Mesenchymal stem cell (in vitro differentiated cells and primary cell): ENCODE measurements at regions not wholly inside any gene's neighbourhood (a gene's known extent, or its start where the extent isn't known, plus 50 kb on each side); places are given as distances from the start of the nearest gene placed in this dataset.

Experiments used
- DNase-seq: peaks from one replicate; pipeline ENCODE4 v3.0.0-alpha.2; 2013
- H2AFZ ChIP-seq: one replicate; pipeline ENCODE4 v1.6.1; 2013; ENCODE audit warnings: low read depth, mild to moderate bottlenecking, control low read depth, inconsistent platforms, low read length, moderate library complexity
- H2AK5ac ChIP-seq: 2 replicates; pipeline ENCODE4 v1.6.1; 2013; ENCODE audit warnings: low read length, moderate library complexity, mild to moderate bottlenecking, inconsistent platforms; ENCODE audit not compliant: severe bottlenecking
- H2BK120ac ChIP-seq: one replicate; pipeline ENCODE4 v1.6.1; 2013; ENCODE audit warnings: low read depth, mild to moderate bottlenecking, inconsistent platforms, low read length, moderate library complexity
- H2BK12ac ChIP-seq, 2 experiments: one replicate each; pipeline ENCODE4 v1.6.1; 2013; ENCODE audit warnings: inconsistent platforms in 2 of 2, low read length in 2 of 2, mild to moderate bottlenecking in 2 of 2, moderate library complexity in 2 of 2, control low read depth in 1 of 2
- H2BK15ac ChIP-seq: one replicate; pipeline ENCODE4 v1.6.1; 2013; ENCODE audit warnings: mild to moderate bottlenecking, low read depth, inconsistent platforms; ENCODE audit not compliant: poor library complexity, severe bottlenecking
- H2BK5ac ChIP-seq: 2 replicates; pipeline ENCODE4 v1.6.1; 2013; ENCODE audit warnings: low read depth, mild to moderate bottlenecking, low read length, control low read depth, inconsistent platforms; ENCODE audit not compliant: poor library complexity, severe bottlenecking
- H3K14ac ChIP-seq, 2 experiments: one replicate each; pipeline ENCODE4 v1.6.1; 2013; ENCODE audit warnings: inconsistent platforms in 2 of 2, low read length in 2 of 2, control low read depth in 1 of 2, mild to moderate bottlenecking in 1 of 2, moderate library complexity in 1 of 2
- H3K18ac ChIP-seq, 2 experiments: one replicate each; pipeline ENCODE4 v1.6.1; 2013; ENCODE audit warnings: inconsistent platforms in 2 of 2, low read length in 2 of 2, control low read depth in 1 of 2, low read depth in 1 of 2, mild to moderate bottlenecking in 1 of 2
- H3K23ac ChIP-seq, 2 experiments: one replicate each; pipeline ENCODE4 v1.6.1; 2013; ENCODE audit warnings: inconsistent platforms in 2 of 2, low read length in 2 of 2, mild to moderate bottlenecking in 2 of 2, moderate library complexity in 2 of 2, control low read depth in 1 of 2
- H3K27ac ChIP-seq: 2 replicates; pipeline ENCODE4 v1.5.1; 2013; ENCODE audit warnings: mild to moderate bottlenecking, moderate library complexity, low read length, control low read depth, inconsistent platforms; ENCODE audit not compliant: poor library complexity, severe bottlenecking
- H3K27me3 ChIP-seq, 2 experiments: 2 replicates each; pipeline versions ENCODE4 v1.6.1 to v1.7.0; 2013; ENCODE audit warnings: low read length in 2 of 2, mild to moderate bottlenecking in 2 of 2, moderate library complexity in 2 of 2, control low read depth in 1 of 2, inconsistent platforms in 1 of 2; ENCODE audit not compliant: control insufficient read depth in 1 of 2, insufficient read depth in 1 of 2
- H3K36me3 ChIP-seq, 2 experiments: 2 replicates each; pipeline versions ENCODE4 v1.6.1 to v1.7.0; 2013; ENCODE audit warnings: low read length in 2 of 2, control low read depth in 1 of 2, inconsistent platforms in 1 of 2, low read depth in 1 of 2, mild to moderate bottlenecking in 1 of 2; ENCODE audit not compliant: insufficient read depth in 2 of 2, control insufficient read depth in 1 of 2
- H3K4ac ChIP-seq, 2 experiments: one replicate each; pipeline ENCODE4 v1.6.1; 2013; ENCODE audit warnings: inconsistent platforms in 2 of 2, low read length in 2 of 2, mild to moderate bottlenecking in 2 of 2, moderate library complexity in 2 of 2, control low read depth in 1 of 2, low read depth in 1 of 2
- H3K4me1 ChIP-seq: 2 replicates; pipeline ENCODE4 v1.6.1; 2013; ENCODE audit warnings: low read depth, low read length, control low read depth; ENCODE audit not compliant: control insufficient read depth, insufficient read depth
- H3K4me2 ChIP-seq: 2 replicates; pipeline ENCODE4 v1.6.1; 2013; ENCODE audit warnings: low read length, mild to moderate bottlenecking, inconsistent platforms; ENCODE audit not compliant: poor library complexity, severe bottlenecking
- H3K4me3 ChIP-seq, 2 experiments: 2 replicates each; pipeline versions ENCODE4 v1.5.1 to v1.7.0; 2013; ENCODE audit warnings: low read length in 2 of 2, mild to moderate bottlenecking in 2 of 2, control low read depth in 1 of 2, low read depth in 1 of 2; ENCODE audit not compliant: insufficient read depth in 1 of 2
- H3K79me1 ChIP-seq: replicated peaks from 2 replicates; pipeline ENCODE4 v1.6.1; 2013; ENCODE audit warnings: mild to moderate bottlenecking, control low read depth, low read length, inconsistent platforms; ENCODE audit not compliant: poor library complexity, severe bottlenecking
- H3K9ac ChIP-seq: 2 replicates; pipeline ENCODE4 v1.7.0; 2013; ENCODE audit warnings: mild to moderate bottlenecking, low read length, moderate library complexity
- H3K9me3 ChIP-seq: 2 replicates; pipeline ENCODE4 v1.7.0; 2013; ENCODE audit warnings: mild to moderate bottlenecking, low read length; ENCODE audit not compliant: control insufficient read depth
- H4K8ac ChIP-seq: one replicate; pipeline ENCODE4 v1.6.1; 2013; ENCODE audit warnings: inconsistent platforms, mild to moderate bottlenecking, low read length, moderate library complexity
- H4K91ac ChIP-seq: one replicate; pipeline ENCODE4 v1.6.1; 2013; ENCODE audit warnings: mild to moderate bottlenecking, low read length, inconsistent platforms
- WGBS: methylation state at CpG from one replicate; pipeline ENCODE4 v1.1.7; 2013; ENCODE audit warnings: mixed read lengths; 5-methylcytosine and 5-hydroxymethylcytosine counted together

DNA sequence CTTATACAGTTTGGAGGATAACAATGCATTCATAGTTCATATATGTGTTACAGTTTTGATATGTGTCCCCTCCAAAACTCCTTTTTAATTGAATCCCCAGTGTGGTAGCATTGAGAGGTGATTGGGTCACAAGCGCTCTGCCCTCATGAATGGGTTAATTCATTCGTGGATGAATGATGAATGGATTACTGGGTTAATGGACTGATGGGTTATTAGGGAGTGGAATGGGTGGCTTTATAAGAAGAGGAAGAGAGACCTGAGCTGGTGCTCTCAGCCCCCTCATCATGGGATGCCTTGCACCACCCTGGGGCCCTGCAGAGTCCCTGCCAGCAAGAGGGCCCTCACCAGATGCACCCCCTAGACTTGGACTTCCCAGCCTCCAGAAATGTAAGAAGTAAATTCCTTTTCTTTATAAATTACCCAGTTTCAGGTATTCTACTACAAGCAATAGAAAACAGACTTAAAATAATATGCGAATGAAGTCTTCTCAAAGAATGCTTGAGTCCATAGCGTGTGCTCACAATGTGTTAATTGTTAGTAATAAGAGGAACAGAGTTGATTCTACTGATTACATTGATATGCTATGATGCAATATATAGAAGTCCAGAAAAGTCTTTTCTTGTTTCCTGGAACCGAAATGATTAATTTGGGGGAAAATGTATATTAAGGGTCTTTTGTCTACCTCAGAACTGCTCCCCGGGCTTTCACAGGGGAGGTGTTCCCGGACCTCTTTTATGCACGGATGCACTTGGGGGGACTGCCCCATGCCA is 190.2 kb downstream of the ERCC6L2 start:
- 96% methylated on average over 8 of the region's 8 CpGs for WGBS
- no peak overlapping the region for H3K4ac ChIP-seq

GRCh38 chr9:96064826-96065481 is 189.5 kb downstream of the ERCC6L2 start:
- no peaks in the 10 kb centered on the region for H3K9me3 ChIP-seq
- no peak overlapping the region for H3K18ac ChIP-seq
- H4K8ac ChIP-seq = no peak overlapping the region
- no peak overlapping the region for H4K91ac ChIP-seq
- H2AK5ac ChIP-seq = no peak overlapping the region
- H3K4ac ChIP-seq = no peak overlapping the region
- no peak overlapping the region for H2BK120ac ChIP-seq
- H2BK5ac ChIP-seq = no peak overlapping the region
- H3K23ac ChIP-seq = no peak overlapping the region
- no peak for DNase-seq
- no peak overlapping the region for H2BK15ac ChIP-seq
- H3K27me3 ChIP-seq = peaks cover 0 to 5% of the 10 kb centered on the region in 2 experiments
- H3K27ac ChIP-seq = no peak overlapping the region
- H3K4me3 ChIP-seq = no peak overlapping the region
- H3K9ac ChIP-seq = no peak overlapping the region
- H2AFZ ChIP-seq = no peak overlapping the region
- no peak overlapping the region for H3K14ac ChIP-seq
- H3K36me3 ChIP-seq = no peaks in the 10 kb centered on the region
- WGBS = 91% methylated on average over 7 of the region's 7 CpGs
- H3K4me2 ChIP-seq = no peak overlapping the region
- H3K79me1 ChIP-seq = no peaks in the 10 kb centered on the region
- H2BK12ac ChIP-seq = peak overlapping the region in 1 of 2 experiments; percentile 23
- peaks cover 7% of the 10 kb centered on the region for H3K4me1 ChIP-seq

More for the DNA sequence above, 190.2 kb downstream of the ERCC6L2 start:
- no peaks in the 10 kb centered on the region for H3K36me3 ChIP-seq
- no peak overlapping the region for H3K18ac ChIP-seq
- H2BK5ac ChIP-seq = no peak overlapping the region
- no peak overlapping the region for H3K4me2 ChIP-seq
- H2BK120ac ChIP-seq = no peak overlapping the region
- H3K23ac ChIP-seq = no peak overlapping the region
- H4K91ac ChIP-seq = no peak overlapping the region
- DNase-seq = no peak
- H3K9me3 ChIP-seq = no peaks in the 10 kb centered on the region
- no peak overlapping the region for H2AFZ ChIP-seq
- H2BK15ac ChIP-seq = no peak overlapping the region
- H3K14ac ChIP-seq = no peak overlapping the region
- peaks cover 0 to 6% of the 10 kb centered on the region in 2 experiments for H3K27me3 ChIP-seq
- no peak overlapping the region for H2AK5ac ChIP-seq
- no peak overlapping the region for H3K9ac ChIP-seq
- no peak overlapping the region for H4K8ac ChIP-seq
- H2BK12ac ChIP-seq = no peak overlapping the region
- H3K27ac ChIP-seq = no peak overlapping the region
- H3K4me1 ChIP-seq = peaks cover 7% of the 10 kb centered on the region
- no peaks in the 10 kb centered on the region for H3K79me1 ChIP-seq
- H3K4me3 ChIP-seq = no peak overlapping the region

DNA sequence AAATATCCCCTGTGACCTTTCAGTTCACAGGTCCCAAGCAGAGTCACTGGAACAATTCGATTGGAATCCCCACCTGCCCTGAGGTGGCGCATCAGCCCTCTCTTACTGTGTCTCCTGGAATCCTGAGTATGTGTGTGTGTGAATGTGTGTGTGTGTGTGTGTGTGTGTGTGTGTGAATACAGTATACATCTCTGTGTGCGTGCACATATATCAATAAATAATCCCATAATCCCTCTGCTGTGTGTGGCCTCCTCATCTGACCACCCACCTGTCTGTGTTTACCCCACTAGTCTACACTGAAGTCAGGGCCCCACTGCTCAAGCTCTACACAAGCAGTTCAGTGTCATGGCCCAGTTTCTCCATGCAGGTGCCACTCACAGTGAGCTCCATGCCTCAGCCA is 187.4 kb downstream of the ERCC6L2 start:
- H4K91ac ChIP-seq = no peak overlapping the region
- H3K14ac ChIP-seq = no peak overlapping the region
- H2AFZ ChIP-seq = no peak overlapping the region
- no peak overlapping the region for H2BK5ac ChIP-seq
- H2BK15ac ChIP-seq = no peak overlapping the region
- no peak for DNase-seq
- H3K79me1 ChIP-seq = no peaks in the 10 kb centered on the region
- no peak overlapping the region for H3K23ac ChIP-seq
- H3K27ac ChIP-seq = no peak overlapping the region
- 97% methylated on average over 3 of the region's 3 CpGs for WGBS
- H2BK120ac ChIP-seq = no peak overlapping the region
- peak overlapping the region; percentile 19 for H4K8ac ChIP-seq
- no peak overlapping the region for H3K18ac ChIP-seq
- H2BK12ac ChIP-seq = peak overlapping the region in 1 of 2 experiments; percentile 69
- no peaks in the 10 kb centered on the region for H3K9me3 ChIP-seq
- peaks cover 7% of the 10 kb centered on the region for H3K4me1 ChIP-seq
- H3K4me2 ChIP-seq = no peak overlapping the region
- H3K36me3 ChIP-seq = no peaks in the 10 kb centered on the region
- no peak overlapping the region for H3K9ac ChIP-seq
- H3K4ac ChIP-seq = no peak overlapping the region
- no peak overlapping the region for H2AK5ac ChIP-seq
- H3K27me3 ChIP-seq = no peaks in the 10 kb centered on the region
- H3K4me3 ChIP-seq = no peak overlapping the region

DNA sequence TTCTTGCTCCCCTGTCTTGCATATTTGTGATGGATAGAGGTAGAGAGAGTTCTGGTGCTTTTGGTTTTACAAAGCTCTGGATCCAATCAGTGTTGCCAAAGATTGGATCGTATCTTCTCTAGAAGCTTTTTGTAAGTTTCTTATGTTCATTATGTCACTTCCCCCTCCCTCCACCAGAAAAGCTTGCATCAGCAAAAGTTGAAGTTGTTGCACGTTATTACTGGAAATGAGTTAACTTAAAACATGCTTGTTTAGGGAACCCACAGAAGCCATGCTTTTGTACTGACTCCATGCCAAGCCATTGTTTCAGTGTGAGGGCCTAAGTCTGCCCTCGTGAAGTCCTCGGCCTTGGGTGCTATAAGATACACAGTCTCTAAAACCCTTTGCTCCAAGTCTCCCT is 186.5 kb downstream of the ERCC6L2 start:
- H2AK5ac ChIP-seq = no peak overlapping the region
- no peak overlapping the region for H3K4ac ChIP-seq
- no peak overlapping the region for H3K18ac ChIP-seq
- no peak overlapping the region for H3K4me2 ChIP-seq
- H3K27ac ChIP-seq = no peak overlapping the region
- H4K91ac ChIP-seq = no peak overlapping the region
- no peaks in the 10 kb centered on the region for H3K79me1 ChIP-seq
- no peak overlapping the region for H4K8ac ChIP-seq
- peak; percentile 43 for DNase-seq
- H3K36me3 ChIP-seq = no peaks in the 10 kb centered on the region
- 90% methylated on average over 3 of the region's 4 CpGs for WGBS
- H3K9me3 ChIP-seq = no peaks in the 10 kb centered on the region
- peaks cover 10% of the 10 kb centered on the region for H3K4me1 ChIP-seq
- H3K4me3 ChIP-seq = no peak overlapping the region
- H2BK5ac ChIP-seq = no peak overlapping the region
- no peak overlapping the region for H2AFZ ChIP-seq
- H2BK15ac ChIP-seq = no peak overlapping the region
- peak overlapping the region in 1 of 2 experiments; percentile 61 for H2BK12ac ChIP-seq
- no peak overlapping the region for H3K14ac ChIP-seq
- H3K23ac ChIP-seq = no peak overlapping the region
- no peak overlapping the region for H2BK120ac ChIP-seq
- H3K9ac ChIP-seq = no peak overlapping the region
- H3K27me3 ChIP-seq = no peaks in the 10 kb centered on the region
